ENCODE measurements at regions not wholly inside any gene's neighbourhood (a gene's known extent, or its start where the extent isn't known, plus 50 kb on each side); places are given as distances from the start of the nearest gene placed in this dataset.

DNA sequence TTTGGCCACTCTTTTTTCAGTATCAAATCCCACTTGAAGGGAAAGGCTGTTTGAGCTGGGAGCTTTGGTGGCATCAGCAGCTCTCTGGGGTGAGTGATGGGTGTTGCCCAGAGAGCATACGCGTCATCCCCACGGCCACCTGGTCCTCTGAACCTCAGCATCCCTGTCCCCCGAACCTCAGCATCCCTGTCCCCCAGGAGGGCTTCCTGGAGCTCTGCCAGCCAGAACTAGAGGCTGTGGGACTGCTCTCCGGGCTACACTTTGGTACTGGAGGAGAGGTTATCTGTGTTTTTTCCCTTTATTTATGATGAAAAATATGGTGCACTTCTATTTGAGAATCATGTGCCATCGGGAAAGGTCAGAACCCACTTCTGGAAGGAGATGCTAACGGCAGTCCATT, 131.5 kb upstream of the RTL1 start:
- 93% methylated on average over 2 of the region's 7 CpGs; no CpG with 5 or more reads in 1 of the 2 experiments for WGBS, 2 experiments (ENCODE audit: extremely low coverage in 2 of 2, insufficient read length in 1 of 2)
- H2BK15ac ChIP-seq (ENCODE audit: low read depth, low read length) = no peak overlapping the region
- H2AK5ac ChIP-seq (ENCODE audit: low read depth, low read length) = no peak overlapping the region
- in situ Hi-C loops (cut with MboI; ENCODE audit: low sequenced_read_pairs) (no loop called here), dilution Hi-C loops (cut with HindIII; ENCODE audit: low sequenced_read_pairs, unreplicated experiment) (no loop called here), intact Hi-C loops (cut with micrococcal nuclease) (no loop called here)
- no peak overlapping the region for H4K91ac ChIP-seq (ENCODE audit: insufficient read depth, low read depth, low read length)
- no peaks in the 10 kb centered on the region for H3K4me1 ChIP-seq (ENCODE audit: control insufficient read depth, insufficient read depth, low read length)
- no peak overlapping the region for H2BK5ac ChIP-seq (ENCODE audit: low read depth, low read length, poor library complexity, severe bottlenecking)
- no peak overlapping the region for H3K56ac ChIP-seq (ENCODE audit: extremely low read depth, insufficient read depth, low read length)
- no peak overlapping the region for H3K4me2 ChIP-seq (ENCODE audit: low read depth, low read length)
- no TSS peak for BruUV-seq (replicated peaks)
- ATAC-seq (ENCODE audit: low read depth) = no peak
- no peak overlapping the region for H3K14ac ChIP-seq (replicated peaks; ENCODE audit: low read depth, low read length)
- H3K27ac ChIP-seq (ENCODE audit: insufficient read depth, low read length) = no peak overlapping the region
- H2BK20ac ChIP-seq (ENCODE audit: low read depth, low read length) = no peak overlapping the region
- no peak overlapping the region for H4K5ac ChIP-seq (ENCODE audit: low read depth, low read length)
- no peak overlapping the region for H3K4ac ChIP-seq (ENCODE audit: low read depth, low read length)
- no peak overlapping the region for H3K9ac ChIP-seq (ENCODE audit: low read depth, low read length)
- H4K20me1 ChIP-seq (ENCODE audit: insufficient read depth, low read length) = peaks cover 42% of the 10 kb centered on the region
- no peak overlapping the region for H4K8ac ChIP-seq (ENCODE audit: low read depth in 2 of 2, low read length in 2 of 2)
- peaks cover 71% of the 10 kb centered on the region for H3K36me3 ChIP-seq (ENCODE audit: control insufficient read depth, insufficient read depth, low read length)
- no peak for TF ChIP-seq NFE2L2 (IDR thresholded peaks at IDR 0.05; ENCODE audit: low read depth, low read length)
- no peaks in the 10 kb centered on the region for H3K9me3 ChIP-seq (ENCODE audit: control insufficient read depth, insufficient read depth, low read length)
- no peak overlapping the region for H3K4me3 ChIP-seq (ENCODE audit: insufficient read depth, low read depth, low read length)
- no peak overlapping the region for H2BK120ac ChIP-seq (ENCODE audit: low read depth, low read length)
- ChIA-PET CTCF (no interaction called here), POLR2A (ENCODE audit: unreplicated experiment) (no interaction called here)
- H3K23ac ChIP-seq (ENCODE audit: low read depth, low read length) = no peak overlapping the region
- no peak overlapping the region for H2AK9ac ChIP-seq (replicated peaks; ENCODE audit: low read depth, low read length, poor library complexity)
- no peak overlapping the region for H2AFZ ChIP-seq (replicated peaks; ENCODE audit: low read length, poor library complexity)
- no peaks in the 10 kb centered on the region for H3K27me3 ChIP-seq (ENCODE audit: control insufficient read depth, insufficient read depth, low read length)
- no peaks in the 10 kb centered on the region for H3K9me1 ChIP-seq (ENCODE audit: insufficient read depth, low read length)
- H3K18ac ChIP-seq (ENCODE audit: low read depth, low read length) = no peak overlapping the region
- no peak for DNase-seq
- H3K79me1 ChIP-seq (ENCODE audit: low read depth in 1 of 2, low read length in 2 of 2) = peaks cover 13 to 43% of the 10 kb centered on the region in 2 experiments; a peak in 3 of 4 replicates
